Suprapubic skin (tissue), 3 donors: ENCODE measurements at regions not wholly inside any gene's neighbourhood (a gene's known extent, or its start where the extent isn't known, plus 50 kb on each side); places are given as distances from the start of the nearest gene placed in this dataset.

Experiments used
- EP300 ChIP-seq: sonication (generic); formaldehyde crosslinking; IDR thresholded peaks from one replicate; pipeline ENCODE4 v1.6.1; 2017; ENCODE audit warnings: antibody characterized with exemption
- POLR2A ChIP-seq, 2 donors: fragments of 450-650 bp; IDR thresholded peaks; one replicate each; pipeline ENCODE4 v1.6.1; 2017; ENCODE audit warnings: antibody characterized with exemption in 2 of 2, mild to moderate bottlenecking in 2 of 2, moderate library complexity in 2 of 2
- TF ChIP-seq, protein P1 (sequence below), 2 donors: fragments of 200-600 bp in 1 of 2; fragments of 450-650 bp in 1 of 2; sonication (generic) in 1 of 2; IDR thresholded peaks; one replicate each; pipeline ENCODE4 v1.5.1; 2016 to 2019; ENCODE audit warnings: antibody characterized with exemption in 2 of 2, mild to moderate bottlenecking in 1 of 2, moderate library complexity in 1 of 2

DNA sequence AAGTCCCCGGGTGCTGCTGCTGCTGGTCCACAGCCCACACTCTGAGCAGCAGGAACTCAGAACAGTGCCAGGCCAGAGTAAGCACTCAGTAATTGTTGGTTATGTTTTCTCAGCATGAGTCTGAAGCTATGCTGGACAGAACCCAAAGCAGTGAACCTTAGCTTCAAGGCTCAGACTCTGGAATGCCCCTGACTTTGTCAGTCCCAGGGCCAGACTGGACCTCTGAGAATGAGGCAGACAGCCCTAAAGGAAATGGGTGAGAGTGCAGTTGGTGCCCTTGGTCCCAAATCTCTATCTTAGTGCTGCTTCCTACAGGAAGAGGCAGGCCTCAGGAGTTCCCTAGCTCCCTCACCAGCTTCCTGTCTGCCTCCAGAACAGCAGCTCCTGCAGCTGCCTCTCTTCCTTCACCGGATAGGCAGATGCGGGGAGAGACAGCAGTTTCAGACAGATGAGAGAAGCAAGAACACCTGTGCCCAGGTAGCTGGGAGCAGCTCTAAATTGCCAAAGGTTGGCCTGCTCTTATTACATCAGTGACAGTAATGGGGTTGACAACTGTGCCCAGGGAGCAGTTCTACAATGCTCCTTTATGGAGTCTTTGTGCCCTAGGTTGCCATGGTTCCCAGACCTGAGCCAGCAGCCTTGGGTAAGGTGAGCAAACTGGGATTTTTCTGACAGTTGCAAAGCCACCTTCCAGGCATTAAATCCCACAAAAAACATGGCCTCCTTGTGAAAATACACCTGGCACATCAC, 82.2 kb upstream of the CXCL14 start:
- TF ChIP-seq, protein P1, sequence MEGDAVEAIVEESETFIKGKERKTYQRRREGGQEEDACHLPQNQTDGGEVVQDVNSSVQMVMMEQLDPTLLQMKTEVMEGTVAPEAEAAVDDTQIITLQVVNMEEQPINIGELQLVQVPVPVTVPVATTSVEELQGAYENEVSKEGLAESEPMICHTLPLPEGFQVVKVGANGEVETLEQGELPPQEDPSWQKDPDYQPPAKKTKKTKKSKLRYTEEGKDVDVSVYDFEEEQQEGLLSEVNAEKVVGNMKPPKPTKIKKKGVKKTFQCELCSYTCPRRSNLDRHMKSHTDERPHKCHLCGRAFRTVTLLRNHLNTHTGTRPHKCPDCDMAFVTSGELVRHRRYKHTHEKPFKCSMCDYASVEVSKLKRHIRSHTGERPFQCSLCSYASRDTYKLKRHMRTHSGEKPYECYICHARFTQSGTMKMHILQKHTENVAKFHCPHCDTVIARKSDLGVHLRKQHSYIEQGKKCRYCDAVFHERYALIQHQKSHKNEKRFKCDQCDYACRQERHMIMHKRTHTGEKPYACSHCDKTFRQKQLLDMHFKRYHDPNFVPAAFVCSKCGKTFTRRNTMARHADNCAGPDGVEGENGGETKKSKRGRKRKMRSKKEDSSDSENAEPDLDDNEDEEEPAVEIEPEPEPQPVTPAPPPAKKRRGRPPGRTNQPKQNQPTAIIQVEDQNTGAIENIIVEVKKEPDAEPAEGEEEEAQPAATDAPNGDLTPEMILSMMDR (IDR thresholded peaks at IDR 0.05) = no peak
- no peak for TF ChIP-seq EP300
- no peak for TF ChIP-seq POLR2A (IDR thresholded peaks at IDR 0.05)
